GM04504 (cell line): ENCODE measurements at regions not wholly inside any gene's neighbourhood (a gene's known extent, or its start where the extent isn't known, plus 50 kb on each side); places are given as distances from the start of the nearest gene placed in this dataset.
"Not testable (repeated sequence)": the region's sequence is repeated elsewhere in the genome, so short reads cannot be mapped to it uniquely, and the experiment has no call there.

Experiments used
- DNase-seq: peaks from one replicate; pipeline ENCODE4 v3.0.0-alpha.2; 2012; ENCODE audit warnings: low read depth

DNA sequence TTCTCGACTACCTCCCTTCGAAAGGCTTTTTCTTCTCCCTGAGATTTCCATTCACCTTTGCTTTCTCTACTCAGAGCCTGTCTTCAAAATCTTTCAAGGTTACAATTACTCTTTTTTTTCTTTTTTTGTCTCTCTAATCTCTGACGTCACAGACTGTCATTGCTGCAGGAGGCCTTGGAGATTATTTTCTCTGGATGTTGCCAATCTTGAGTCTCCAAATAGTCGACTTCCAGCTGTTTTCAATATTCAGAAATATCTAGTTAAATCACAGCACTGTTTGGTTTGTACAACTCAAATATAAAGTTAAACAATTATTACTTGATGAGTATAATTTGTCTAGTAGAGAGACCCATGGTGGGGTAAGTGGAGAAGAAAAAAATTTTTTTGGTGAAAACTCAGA lies 359.0 kb upstream of the BOD1L1 start:
- DNase-seq: no peak

DNA sequence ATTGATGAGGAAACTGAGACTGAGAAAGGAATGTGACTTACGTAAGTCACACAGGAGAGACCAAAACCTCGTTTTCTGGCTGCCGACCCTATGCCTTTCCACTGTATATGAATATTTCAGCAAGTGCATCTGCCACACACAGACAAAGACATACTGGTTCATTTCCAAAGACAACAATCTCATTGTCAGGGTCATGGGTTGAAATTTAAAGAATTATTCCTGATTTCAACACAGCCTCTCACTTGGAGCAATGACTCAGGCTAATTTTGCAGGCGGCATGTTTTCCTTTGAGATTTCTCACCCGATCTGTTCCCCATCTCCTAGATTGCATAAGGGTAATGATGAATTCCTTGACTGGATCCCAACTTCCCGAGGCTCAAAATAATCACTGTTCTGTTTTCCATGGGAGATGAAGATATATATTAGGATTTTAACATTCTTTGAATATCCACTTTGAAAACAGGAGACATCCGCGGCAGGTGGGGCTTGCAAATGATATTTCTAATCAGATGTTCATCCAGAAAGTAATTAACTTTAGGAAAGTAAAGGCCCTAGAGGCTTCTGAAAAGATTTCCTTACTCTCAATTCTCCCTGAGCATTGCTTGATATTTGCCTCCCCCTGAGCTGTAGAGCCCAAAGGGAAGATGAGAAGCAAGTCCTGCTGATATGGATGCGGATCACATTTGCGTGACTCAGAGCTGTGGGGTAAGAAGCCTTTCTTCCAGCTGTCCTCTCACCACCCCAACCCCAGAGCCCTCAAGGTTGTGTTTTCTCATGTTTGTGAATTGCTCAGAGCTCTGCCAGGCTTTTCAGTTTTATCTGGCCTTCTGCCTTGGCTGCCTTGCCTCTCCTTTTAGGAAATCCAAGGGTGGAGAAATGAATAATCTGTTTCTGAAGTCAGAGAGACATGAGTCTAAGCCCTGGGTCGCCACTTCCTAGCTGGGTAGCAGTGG lies 361.1 kb upstream of the BOD1L1 start:
- DNase-seq: peak; percentile 86

DNA sequence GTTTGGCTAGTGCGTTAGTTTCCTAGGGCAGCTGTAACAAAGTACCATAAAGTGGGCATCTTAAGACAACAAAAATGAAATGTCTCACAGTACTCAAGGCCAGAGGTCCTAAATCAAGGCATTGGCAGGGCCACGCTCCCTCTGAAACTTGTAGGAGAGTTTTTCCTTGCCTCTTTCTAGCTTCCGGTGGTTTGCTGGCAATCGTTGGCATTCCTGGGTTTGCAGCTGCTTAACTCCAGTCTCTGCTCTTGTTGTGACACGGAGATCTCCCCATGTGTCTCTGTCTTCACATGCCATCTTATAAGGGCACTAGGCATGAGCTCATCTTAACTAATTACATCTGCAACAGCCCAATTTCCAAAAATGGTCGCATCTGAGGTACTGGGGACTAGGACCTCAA lies 362.0 kb upstream of the BOD1L1 start:
- no peak for DNase-seq

DNA sequence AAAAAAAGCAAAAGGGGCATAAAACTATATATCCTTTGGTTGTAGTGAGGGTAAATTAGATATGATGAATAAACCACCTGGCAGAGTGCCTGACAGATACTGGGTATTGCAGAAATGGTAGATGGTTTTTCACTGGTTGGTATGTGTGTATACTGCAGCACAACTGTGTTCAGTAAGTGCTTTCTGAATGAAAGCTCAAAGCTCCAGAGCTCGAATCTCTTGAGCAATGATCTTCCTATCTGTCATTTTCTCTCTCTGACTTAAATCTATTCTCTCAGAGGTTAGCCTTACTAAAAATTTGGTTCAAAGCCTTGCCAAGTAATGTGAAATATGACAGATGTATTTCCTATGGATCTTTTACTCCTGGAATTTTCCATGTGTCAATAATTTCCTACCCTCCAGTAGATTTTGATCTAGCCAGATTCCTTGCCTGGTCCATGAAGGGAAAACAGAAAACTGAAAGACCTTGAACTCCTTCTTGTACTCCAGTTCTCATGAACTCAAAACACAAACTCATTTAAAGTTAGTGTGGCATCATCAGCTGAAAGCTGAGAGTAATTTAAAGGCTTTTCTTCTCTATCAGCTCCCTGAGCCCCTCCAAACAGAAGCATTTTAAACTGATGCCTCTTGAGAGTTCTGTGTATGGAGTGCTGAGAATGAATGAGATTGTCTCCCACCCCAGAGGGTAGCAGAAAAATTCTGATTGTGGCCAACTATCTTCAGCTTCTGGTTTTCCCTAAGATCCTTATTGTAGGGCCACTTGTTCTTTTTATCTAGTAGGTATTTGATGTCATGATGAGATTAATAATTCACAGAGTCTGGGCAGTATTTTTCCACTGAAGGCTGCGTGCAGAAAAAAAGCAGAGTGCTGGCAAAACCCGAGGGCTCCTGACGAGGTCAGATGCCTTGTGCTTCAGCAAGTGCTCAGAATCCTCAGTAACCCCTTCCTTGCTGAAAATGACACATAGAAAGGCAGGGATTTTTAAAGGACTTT lies 363.4 kb upstream of the BOD1L1 start:
- no peak for DNase-seq

DNA sequence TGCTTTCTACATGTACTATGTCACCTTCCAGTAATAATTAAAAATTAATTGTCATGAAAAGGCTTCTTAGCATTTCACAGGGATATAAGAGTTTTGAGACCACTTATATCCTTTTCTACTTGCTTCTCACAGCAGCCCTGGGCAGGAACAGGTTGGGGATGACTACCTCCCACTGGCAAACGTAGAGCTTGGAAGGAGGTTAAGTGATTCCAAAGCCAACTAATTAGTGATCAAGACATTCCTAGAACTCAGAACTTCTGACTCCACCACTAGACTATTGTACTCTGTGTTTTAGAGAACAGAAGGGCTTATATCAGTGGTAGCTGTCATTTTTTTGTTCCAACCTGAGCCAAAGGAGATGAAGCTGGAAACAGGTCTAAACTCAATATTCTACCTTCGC lies 364.5 kb upstream of the BOD1L1 start:
- no peak for DNase-seq

DNA sequence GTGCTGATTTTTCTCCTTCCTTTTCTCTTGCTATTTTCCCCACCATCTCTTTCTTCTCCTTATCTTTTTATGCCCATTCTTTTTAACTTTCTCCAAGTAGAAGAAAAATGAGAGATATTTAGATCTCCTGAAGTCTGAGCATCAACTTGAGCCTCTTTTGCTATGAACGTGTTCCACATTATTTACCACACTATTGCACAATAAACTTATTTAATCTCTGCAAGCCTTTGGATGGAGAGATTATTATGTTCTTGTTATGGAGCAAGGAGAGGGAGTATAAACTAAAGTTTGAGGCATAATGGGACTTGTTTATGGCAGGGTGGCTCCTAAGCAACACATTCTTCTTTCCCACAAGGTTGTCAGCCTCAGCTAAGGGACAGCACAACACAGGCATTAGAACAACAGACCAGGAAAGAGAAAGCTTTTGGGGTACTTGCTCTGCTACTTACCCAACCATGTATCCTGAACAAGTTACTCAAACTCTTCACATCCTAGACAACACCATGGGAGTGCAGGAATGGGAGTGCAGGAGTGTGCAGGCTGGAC lies 365.5 kb upstream of the BOD1L1 start:
- DNase-seq: no peak

DNA sequence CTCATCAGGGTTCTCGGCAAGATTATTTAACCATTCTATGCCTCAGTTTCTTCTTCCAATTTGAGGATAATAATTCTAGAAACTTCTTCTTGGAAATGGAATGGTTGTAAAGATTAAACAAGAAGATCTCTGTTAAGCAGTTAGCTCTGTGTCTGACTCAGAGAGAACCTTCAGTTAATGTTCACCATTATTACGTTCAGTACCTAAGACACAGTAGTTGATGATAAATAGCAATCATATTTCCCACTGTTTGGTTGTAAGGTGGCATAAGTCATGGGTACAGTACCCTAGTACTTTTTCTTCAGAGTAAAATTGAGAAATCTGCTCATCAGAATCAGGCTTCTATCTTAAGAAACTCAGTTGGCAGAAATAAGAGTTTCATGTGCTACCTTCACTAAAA lies 366.5 kb upstream of the BOD1L1 start:
- DNase-seq: no peak

DNA sequence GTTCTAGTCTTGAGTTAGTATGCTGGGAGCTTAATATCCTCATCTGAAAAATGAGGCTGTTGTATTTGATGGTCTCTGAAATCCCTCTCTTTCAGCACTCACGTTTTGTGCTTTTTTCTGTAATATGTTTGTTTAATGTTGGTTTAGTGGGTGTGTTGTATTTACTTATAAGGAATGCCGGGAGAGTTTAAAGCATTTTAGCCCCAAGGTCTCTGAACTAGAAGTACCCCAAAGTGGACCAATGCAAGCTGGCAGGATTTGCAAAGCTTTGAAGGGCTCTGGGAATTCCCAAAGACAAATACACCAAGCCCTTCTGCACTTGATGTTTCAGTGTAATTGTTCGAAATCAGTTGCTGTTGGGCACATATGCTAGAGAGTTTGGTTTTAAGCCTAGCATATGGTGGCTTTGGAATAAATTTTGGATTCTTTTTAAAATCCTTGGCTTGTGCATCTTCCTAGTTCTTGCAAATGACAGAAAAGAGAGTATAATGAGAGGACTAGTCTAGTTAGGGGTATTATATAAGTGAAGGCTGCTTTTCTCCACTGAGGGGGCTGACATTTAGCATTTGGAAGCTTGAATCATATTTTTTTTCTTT lies 371.4 kb upstream of the BOD1L1 start:
- no peak for DNase-seq

DNA sequence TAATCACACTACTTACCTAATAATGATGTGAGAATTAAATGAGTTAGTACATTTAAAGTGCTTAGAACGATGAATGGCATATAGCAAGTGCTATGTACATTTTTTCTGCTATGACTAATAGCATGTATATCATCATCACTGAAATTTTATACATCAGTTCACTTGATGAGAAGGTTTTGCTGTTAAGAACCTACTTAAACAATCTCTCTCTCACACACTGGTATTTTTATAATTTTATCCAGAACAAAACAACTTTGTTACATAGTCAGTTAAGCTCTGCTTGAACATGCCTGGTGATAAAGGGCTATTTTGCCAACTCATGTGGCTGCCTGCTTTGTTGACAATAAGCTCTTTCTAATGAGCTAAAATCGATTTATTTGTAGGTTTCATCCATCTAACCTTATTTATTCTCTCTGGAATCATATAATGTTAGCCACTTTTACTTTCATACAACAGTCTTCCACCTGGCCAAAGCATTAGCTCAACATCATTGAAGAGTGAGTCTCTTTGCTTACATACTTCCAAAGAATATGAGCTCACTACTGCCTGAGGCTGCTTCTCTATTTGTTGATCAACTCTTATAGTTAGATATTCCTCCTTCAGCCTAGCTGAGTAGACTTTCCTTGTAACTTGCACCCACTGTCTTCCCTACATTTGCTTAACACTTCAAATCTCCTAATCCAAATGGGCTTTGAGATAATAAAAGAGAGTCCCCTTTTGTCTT lies 372.7 kb upstream of the BOD1L1 start:
- DNase-seq: no peak

DNA sequence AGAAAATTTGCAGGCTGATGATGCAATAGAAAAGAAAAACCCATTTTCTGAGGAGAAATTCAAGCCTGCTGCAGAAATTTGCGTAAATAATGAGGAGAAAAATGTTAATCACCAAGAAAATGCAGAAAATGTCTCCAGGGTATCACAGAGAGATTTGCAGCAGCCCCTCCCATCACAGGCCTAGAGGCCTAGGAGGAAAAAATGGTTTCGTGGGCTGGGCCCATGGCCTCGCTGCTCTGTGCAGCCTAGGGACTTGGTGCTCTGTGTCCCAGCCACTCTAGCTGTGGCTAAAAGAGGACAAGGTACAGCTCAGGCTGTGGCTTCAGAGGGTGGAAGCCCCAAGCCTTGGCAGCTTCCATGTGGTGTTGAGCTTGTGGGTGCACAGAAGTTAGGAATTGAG lies 374.8 kb upstream of the BOD1L1 start:
- DNase-seq: not testable (repeated sequence)

DNA sequence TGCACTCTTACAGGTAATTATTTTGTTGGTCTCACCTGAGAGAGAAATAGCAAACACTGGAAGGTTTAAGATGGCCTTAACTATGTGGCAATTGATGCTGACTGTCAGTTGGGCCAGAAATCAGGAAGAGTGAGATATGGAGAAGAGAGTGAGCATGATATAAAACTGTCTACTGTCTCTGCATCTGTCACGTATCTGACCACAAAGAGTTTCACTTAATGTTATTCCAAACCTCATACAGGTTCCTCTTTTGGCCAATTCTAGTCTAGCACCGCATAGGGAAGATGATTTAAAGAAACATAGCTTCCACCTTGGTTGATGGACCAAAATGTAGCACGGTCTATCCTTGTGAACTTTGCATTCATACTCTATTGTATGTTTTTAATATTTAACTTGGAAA lies 381.0 kb upstream of the BOD1L1 start:
- no peak for DNase-seq

DNA sequence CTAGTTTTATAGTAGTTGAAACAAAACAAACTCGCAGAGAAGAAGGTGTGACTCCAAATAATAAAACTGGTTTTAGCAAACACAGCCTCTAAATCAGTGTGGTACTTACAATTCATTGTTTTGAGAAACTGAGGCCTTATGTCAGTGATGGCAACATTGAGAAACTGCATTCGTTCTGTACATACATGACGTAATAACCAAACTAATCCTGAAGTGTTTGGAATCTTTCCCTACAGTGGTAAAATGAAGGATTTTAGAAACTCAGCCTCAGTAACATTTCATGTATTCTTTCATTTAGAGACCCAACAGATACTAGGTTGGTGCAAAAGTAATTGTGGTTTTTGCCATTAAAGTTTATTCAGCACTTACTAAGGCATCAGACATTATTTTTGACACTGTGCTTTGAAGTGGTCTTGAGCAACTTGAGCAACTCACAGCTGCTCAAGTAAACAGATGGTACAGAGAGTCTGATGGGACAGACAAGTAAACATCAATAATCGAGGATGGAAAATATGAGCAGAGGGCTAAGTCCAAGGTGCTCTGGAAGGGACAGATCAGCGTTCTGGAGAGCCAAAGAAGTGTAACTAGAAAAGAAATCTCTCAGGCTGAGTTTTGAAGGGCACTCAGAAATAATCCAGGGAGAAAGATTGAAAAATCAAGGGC lies 390.8 kb upstream of the BOD1L1 start:
- DNase-seq: no peak

DNA sequence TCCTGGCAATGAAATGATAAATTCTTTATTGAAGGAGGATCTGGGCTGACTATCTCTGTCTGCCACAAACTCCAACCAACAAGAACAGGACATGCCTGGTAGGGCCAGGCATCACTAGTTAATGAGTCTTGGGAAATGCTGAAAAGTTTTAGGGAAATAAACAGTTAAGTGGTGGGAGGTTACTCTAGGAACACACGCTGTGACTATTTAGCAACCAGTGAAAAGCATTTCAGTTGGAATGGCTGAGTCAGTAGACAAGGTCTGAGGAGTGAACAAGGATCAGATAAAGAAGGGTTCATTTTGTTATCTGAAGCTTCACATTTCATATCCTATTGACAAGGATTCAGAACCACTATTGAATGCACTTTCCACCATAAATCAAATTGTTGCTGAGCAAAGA lies 394.9 kb upstream of the BOD1L1 start:
- DNase-seq: peak; percentile 26

DNA sequence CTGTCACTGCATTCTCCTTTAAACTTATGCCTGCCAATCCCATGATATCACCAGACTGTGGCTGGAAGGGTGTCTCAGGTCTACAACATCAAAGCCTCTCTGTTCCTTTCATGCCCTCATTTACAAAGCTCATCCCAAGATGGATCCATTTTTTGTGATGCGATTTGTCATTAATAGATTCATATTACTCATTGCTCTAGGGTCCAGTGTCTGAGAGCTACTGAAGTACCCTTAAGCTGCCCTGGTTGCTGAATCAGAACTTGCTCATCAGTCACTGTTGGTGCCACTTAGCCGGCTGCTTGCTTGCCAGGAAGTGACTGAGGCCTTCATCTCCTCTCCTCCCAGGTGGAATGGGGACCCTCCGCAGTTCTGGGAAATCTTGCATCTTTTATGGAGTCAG lies 395.5 kb upstream of the BOD1L1 start:
- DNase-seq: peak; percentile 5

DNA sequence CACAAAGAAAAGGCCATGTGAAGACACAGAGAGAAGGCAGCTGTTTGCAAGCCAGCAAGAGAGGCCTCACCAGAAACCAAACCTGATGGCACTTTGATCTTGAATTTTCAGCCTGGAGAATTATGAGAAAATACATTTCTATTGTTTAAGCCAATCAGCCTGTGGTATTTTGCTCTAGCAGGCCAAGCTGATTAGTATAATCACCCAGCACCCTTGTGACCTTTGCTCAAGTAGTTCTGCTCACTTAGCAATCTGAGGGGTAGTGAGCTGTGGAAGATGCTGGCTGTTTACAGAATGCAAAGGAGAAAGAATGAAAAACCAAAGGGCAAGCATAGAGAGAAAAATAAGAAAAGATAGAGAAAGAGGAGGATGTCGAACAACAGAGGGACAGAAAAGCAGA lies 396.4 kb upstream of the BOD1L1 start:
- DNase-seq: no peak

DNA sequence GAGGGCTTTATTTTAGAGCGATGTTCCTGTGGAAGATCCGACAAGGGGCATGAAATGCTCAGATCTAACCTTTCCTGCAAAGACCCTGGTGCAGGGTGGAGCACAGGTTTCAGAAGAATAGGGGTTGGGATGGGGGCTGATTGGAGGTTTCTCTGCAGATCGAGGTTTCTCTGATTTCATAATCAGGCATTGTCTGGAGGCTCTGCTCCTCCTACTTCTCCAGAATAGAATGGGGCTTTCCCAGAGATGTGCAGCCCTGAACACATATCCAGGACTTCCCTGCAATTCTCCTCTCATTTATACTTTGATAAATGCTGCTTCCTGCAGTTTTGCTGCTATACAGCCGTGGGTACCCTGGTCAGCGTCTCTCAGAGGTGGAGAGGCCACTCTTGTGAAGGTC lies 397.6 kb upstream of the BOD1L1 start:
- DNase-seq: no peak

DNA sequence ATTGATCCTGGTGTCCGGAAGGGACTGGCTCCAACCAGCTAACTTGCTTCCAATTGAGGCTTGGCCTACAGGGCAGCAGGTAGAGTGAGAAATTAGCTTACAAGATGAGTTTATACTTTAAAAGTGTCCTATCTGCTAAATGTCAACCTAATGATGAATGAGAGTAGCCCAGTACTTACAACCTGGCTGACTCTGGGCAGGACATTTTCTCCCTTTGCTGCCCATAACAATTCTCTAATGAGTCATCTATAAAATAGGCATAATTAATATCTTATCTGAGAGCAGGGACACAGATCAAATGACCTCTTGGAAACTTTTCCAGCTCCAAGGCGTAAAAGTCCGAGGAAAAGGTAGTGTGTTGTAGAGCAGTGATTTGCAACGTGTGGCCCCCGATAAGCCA lies 398.4 kb upstream of the BOD1L1 start:
- no peak for DNase-seq

DNA sequence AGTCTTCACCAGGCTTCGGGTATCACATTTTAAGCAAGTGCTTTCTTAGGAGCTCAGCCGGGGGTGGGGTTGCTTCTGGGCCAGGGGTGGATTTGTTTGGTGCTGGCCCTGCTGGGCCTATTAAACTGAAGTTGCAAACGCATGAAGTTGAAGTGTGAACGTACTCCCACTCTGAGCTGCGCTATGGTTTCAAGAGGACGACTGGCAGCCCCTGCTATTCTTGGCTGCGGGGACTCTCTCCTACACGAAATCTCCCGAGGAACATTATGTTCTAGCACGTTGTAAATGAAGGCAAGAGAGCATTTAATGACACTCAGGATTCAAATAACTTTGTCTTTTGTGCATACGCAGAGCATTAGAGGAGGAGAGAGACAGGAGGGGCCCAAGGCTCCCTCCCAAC lies 401.3 kb upstream of the BOD1L1 start:
- DNase-seq: no peak

DNA sequence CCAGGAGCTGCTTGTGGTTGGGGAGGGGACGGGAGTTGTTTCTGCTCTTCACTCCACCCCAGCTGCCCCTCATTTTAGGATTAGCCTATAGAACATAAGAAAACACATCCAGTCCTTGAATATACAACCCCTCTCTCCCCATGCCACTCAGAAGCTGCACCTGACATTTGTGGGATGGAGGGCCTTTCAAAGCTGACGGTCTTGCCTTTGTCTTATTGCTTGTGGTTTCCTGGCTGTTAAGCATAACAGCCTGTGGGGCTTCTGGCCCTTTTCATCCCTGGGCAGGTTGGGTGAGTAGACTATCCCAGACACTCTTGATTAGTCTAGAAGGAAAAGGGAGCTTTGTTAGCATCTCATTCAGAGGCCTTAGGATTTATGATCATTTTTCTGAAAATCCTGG lies 407.6 kb upstream of the BOD1L1 start:
- no peak for DNase-seq

DNA sequence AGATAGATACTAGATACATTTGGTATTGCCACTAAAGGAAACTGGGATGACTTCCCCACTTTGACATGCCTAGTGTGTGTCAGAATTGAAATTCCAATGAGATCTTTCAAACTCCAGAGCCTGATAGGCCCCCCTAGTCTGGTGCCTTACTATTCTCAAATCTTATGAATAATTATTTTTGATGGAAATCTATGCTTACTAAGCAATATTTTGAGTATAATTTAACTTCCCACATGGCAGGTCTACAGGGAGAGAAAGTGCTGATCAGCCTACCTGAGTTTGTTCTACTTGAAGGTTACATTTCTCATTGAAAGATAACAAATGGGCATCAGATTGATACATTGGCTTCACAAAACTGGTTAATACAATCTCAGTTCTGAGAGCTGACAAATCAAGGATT lies 415.7 kb upstream of the BOD1L1 start:
- DNase-seq: no peak

DNA sequence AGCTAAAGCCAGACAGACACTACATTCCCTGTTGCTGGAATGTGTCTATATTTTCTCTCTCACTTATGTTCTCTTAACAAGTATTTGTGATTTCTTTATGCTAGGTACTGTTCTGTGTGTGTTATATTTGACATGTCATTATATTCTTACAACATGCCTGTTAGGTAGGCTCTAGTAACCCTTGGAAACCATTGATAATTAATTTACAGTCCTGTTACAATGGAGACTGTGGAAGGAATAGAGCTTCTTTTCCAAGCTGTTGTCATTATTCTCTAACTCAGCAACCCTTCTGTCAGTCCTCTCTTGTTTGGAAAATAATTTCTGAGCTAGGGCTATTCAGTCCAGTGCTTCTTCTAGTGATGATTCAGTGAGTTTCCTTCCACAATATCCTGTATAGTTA lies 419.1 kb upstream of the BOD1L1 start:
- no peak for DNase-seq
